ENCODE measurements at regions not wholly inside any gene's neighbourhood (a gene's known extent, or its start where the extent isn't known, plus 50 kb on each side); places are given as distances from the start of the nearest gene placed in this dataset.

GRCh38 chr1:242747233-242747632, 222.7 kb upstream of the PLD5 start:
- TF ChIP-seq CTCF (IDR thresholded peaks at IDR 0.05; ENCODE audit: low read length) = no peak
- TF ChIP-seq EZH2 (IDR thresholded peaks at IDR 0.05; ENCODE audit: borderline replicate concordance, low read length) = no peak
